NCI-H1092 treated with DMSO at 0.1 percent for 48 hours (cell line): ENCODE measurements at regions not wholly inside any gene's neighbourhood (a gene's known extent, or its start where the extent isn't known, plus 50 kb on each side); places are given as distances from the start of the nearest gene placed in this dataset.
A peak's percentile ranks its signal among the peaks of the same experiment; 100 is the strongest.

Source experiments
- DNase-seq: peaks from one replicate; lab custom pipeline; 2025; lab: John Stamatoyannopoulos, UW

DNA sequence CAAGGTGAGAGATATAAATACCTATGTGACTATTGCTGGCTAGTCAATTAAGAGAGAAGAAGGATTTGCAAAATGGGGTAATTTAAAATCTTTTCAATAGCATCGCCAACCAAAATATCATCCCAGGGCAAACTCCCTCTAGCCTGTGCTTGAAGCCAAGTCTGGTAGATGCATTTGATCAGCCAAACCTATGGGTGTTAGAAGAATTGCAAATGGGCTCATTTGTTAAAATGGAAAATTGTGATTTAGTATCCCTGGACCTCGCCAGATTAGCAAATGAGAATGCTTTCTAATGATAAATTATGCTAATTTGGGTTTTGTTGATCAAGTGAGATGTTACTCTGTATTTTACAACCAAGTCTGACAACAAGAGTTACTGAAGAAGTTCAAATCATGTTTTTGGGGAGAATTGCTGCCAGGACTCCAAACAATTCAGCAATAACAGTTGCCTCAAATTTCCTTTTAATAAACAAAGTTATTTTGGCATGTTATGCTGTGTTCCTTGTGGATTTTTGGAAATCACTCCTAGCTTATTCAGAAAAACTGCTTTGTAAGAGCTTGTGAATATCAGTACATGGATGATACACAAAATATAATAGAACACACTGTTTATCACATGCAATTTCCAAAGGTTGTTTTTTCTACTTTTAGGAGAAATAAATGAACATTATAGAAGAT, 272.5 kb upstream of the PARD3B start:
- no peak for DNase-seq

GRCh38 chr2:204274429-204274828, 270.8 kb upstream of the PARD3B start:
- DNase-seq = no peak

DNA sequence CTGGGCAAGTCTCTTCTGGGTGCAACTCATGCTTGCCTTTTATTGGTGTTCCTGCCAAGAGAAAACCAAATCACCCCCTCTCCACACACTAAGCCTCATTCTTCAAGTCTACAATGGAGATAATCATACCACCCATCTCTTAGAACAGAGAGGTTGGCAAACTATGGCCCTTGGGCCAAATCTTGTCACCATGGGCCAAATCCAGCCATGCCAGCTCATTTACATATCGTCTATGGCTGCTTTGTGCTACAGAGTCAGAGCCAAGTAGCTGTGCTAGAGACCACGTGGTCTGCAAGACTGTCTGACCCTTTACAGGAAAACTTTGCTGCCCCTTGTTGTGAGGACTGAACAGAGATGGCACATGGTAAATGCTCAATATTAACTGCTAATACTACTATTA, 270.3 kb upstream of the PARD3B start:
- no peak for DNase-seq

DNA sequence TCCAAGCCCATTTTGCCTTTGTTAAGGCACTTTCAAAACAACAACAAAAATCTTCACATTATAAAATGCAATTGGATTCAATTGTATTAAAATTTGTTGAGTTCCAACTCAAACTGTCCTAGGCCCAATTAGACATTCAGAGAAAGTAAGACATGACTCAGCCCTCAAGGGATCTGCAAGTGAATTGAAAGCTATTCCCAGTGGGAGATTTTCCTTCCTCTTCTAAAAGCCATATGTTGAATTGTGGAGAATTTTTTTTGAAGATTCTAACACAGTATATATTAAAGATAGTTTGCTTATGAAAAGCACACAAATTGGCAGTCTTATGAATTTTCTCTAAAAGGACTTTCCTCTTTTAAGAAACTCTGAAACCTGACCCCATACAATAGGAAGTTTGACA, 268.0 kb upstream of the PARD3B start:
- no peak for DNase-seq

- DNase-seq = no peak
Measured at GRCh38 chr2:204278454-204278853, 266.8 kb upstream of the PARD3B start.

DNA sequence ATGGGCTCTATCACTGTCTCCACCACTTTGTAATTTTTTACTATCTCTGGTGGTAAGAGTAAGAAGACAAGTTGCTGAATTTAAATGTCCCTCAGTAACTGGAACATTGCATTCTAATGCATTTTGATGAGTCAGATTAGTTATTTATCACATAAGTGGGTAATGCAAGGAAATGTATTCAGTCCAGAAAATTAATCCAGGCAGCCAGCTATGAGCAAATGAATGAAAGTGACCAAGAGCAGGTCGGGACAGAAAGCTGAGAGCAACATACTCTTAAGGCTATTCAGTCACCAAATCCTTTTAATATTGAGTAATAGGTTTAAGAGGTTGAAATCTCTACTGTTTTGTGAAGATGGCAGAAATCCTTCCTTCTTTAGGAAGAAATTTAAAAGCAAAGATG, 265.5 kb upstream of the PARD3B start:
- DNase-seq = no peak

GRCh38 chr2:204280262-204280668, 265.0 kb upstream of the PARD3B start:
- DNase-seq = no peak

DNA sequence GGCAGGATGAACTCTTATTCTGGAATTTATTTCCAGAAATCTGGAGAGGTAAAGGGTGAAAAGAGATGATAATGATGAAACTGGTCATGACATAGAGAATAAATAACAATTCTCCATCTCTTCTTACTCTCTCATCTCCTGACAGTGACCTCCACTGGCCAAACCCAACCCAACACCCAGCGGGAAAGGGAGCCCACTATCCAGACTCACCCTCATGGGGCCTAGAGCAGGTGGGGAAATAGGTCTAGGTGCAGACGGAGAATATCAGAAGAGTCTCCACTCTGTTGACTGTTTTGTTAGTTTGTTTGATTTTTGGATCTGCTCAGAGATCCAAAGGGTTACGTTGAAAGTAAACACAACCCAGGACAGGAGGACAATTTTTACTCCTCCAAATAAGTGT, 263.2 kb upstream of the PARD3B start:
- DNase-seq = no peak

- DNase-seq = no peak
Measured at GRCh38 chr2:204282525-204282924, 262.8 kb upstream of the PARD3B start.

- no peak for DNase-seq
Measured at GRCh38 chr2:204289066-204289465, 256.2 kb upstream of the PARD3B start.

DNA sequence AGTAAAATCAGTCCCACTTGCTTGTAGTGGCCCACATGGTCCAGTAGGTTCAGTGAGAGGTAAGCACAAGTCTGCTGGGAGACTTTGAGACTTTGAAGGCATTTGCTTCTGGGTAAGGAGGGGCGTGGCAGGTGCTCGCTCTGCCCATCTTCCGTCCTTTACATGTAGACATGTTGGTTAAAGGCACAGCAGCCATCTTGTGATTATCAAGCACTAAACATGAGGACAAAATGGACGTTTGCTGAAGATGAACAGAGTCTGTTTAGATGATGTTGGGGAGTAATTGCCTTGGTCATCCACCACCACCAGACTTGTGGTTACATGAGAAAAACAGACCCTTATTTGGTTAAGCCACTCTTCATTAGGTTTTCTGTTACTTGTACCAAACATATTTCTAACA, 252.8 kb upstream of the PARD3B start:
- no peak for DNase-seq

GRCh38 chr2:204293884-204294747, 251.2 kb upstream of the PARD3B start:
- DNase-seq = no peak

DNA sequence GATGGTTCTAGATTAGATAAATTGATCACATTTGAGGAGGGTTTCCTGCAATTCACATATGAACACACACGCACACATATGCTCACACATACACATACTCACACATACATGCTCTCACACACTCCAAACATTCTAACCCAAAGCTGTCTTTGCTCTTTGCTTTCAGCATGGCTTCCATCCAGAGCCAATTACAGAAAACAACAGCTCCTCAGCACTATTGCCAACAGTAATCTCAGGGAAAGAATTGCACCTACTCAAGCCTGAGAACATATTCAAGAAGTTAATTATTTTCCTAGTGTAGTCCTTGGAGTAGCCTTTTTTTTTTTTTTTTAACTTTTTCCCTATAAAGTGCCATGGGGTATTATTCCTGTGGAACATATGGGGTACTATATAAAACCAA, 246.9 kb upstream of the PARD3B start:
- no peak for DNase-seq

DNA sequence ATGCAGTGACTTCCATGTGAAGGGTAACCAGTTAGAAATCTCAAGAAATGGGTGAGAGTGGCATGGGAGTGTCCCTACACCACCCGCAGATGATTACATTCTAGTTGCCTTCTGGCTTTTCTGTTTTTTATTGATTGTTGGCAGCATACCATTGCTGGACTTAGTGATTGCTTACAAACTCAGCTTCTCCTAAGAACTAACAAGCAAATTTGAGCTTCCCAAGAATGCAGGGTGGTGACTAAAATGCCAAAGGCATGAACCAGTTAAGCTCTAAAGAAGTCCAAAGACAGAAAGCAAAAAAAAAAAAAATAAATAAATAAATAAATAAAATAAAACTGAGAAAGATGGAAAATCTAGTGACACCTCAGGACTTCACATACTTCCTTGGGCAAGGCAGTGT, 245.5 kb upstream of the PARD3B start:
- no peak for DNase-seq

- no peak for DNase-seq
Measured at GRCh38 chr2:204306667-204307066, 238.6 kb upstream of the PARD3B start.

GRCh38 chr2:204312105-204312504, 233.2 kb upstream of the PARD3B start:
- DNase-seq = no peak

GRCh38 chr2:204313256-204313655, 232.0 kb upstream of the PARD3B start:
- DNase-seq = no peak

GRCh38 chr2:204315236-204315662, 230.0 kb upstream of the PARD3B start:
- DNase-seq = peak; percentile 82

- DNase-seq = no peak
Measured at GRCh38 chr2:204317640-204318039, 227.6 kb upstream of the PARD3B start.

- peak; percentile 9 for DNase-seq
Measured at GRCh38 chr2:204321027-204321800, 224.1 kb upstream of the PARD3B start.

DNA sequence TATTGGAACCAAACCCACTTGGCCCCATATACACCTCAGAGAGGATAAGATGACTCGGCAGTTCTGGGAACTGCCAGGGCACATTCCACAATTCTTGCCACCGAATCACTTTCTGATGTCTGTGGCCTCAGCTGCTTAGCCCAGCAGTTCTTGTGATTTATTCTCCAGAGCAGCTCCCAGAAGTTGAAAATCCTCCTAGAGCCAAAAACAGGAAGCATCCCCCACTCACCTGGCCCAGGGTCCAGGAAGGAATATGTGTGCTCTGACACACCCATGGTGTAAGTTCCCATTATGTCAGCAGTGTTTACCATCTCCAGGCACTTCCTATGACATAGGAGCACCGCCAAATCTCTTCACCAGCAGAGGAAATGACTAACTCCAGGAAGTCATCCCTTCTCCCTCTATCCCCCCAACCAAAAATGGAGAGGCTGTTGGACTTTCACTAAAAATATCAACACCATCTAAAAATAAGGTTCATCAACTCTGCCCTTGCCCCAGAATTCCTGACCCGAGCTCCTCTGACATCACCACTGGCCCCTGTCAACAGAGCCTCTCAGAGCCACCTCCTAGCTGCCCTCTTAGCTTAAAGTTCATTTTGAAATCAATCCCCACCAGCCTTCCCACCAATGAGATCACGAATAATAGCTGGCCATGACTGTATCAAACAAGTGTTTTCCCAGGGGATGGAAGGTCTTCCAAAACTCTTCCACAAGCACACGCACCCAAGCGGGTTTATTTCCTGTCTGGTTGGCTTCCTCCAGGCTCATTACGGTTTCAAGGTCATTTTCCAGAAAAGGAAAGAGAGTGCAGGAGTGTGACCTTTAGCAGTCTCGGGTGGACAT, 223.1 kb upstream of the PARD3B start:
- DNase-seq = no peak

DNA sequence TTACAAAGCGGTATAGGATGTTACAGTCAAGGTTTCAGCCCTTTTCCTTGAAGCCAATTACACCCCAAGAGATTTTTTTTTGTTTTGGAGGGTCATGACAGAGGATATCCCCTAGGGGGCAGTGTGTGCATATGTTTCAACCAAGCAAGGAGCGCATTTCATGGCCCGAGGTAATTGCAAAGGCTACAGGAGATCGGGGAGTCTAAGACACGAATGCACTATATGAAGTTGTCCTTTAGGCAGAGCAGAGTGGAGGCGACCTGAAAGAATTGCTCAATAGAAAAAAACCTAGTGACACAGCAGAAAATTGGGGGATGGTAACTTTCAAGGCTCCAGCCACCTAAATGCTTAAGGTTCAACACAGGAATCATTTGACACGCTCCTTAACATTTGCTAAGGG, 219.8 kb upstream of the PARD3B start:
- peak; percentile 72 for DNase-seq
